ENCODE measurements at regions not wholly inside any gene's neighbourhood (a gene's known extent, or its start where the extent isn't known, plus 50 kb on each side); places are given as distances from the start of the nearest gene placed in this dataset.

DNA sequence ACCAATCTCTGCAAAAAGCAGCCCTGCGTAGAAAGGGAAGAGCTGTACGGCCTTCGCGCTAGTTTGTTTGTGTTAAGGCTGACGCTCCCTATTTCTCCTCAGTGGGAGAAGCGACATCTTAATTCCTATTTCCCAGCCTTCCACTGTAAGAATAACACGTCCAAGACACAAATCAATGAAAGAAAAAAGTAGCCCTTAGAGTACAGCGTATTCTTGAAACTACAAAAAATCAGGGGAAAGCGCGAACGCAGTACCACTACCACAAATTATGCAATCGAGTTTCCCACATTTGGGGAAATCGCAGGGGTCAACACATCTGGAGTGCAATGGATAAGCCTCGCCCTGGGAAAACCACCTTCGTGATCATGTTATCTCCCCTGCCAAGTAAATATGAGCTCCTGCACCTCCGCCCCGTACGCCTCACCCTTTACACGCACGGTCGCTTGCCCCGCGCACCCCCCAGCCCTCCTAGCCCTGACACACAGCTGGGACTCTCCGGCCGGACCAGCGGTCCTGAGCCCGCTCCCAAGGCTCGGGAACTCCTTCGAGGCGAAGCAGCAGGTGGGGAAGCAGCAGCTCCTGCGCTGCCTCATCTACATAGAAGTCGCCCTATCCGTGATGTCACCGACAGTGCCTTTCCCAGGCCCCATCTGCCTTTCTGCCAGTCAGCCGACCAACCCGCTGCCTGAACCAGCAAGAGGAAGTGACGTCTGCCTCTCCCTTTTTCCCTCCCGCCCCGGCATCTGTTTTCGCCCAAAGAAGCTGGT lies 94.7 kb downstream of the PPIAL4G start (continued):
- TF ChIP-seq JUN (IDR thresholded peaks at IDR 0.05; ENCODE audit: borderline replicate concordance, low read depth, low read length) (no peak; the same call in 1 of the 2 replicates), JUN (CRISPR knock-in tag; IDR thresholded peaks at IDR 0.05; ENCODE audit: borderline replicate concordance) (no peak), POLR3G (IDR thresholded peaks at IDR 0.05; ENCODE audit: extremely low read depth, insufficient read length, insufficient replicate concordance) (no peak), NCOA4 (IDR thresholded peaks at IDR 0.05; ENCODE audit: partially characterized antibody) (peak; percentile 74), NR2C2 (CRISPR knock-in tag; IDR thresholded peaks at IDR 0.05) (no peak), NR2C2 (tag; IDR thresholded peaks at IDR 0.05) (peak; percentile 70), HDAC8 (tag; IDR thresholded peaks at IDR 0.05) (0 out of 2 replicates have a peak, but pooled peaks have one; percentile 26), RFX7 (CRISPR knock-in tag; IDR thresholded peaks at IDR 0.05) (peak; percentile 87; the same call in 1 of the 2 replicates), ZSCAN32 (CRISPR knock-in tag; IDR thresholded peaks at IDR 0.05) (peak; percentile 48; the same call in 1 of the 2 replicates), MYBL2 (IDR thresholded peaks at IDR 0.05; ENCODE audit: low read depth) (no peak), MYBL2 (CRISPR knock-in tag; IDR thresholded peaks at IDR 0.05; ENCODE audit: borderline replicate concordance) (no peak), CHCHD3 (CRISPR knock-in tag; IDR thresholded peaks at IDR 0.05) (peak; percentile 97), HNRNPK (IDR thresholded peaks at IDR 0.05; ENCODE audit: low read depth, low read length, poor library complexity, severe bottlenecking) (no peak), NR1H2 (CRISPR knock-in tag; IDR thresholded peaks at IDR 0.05) (no peak), ZNF830 (CRISPR knock-in tag; IDR thresholded peaks at IDR 0.05) (peak; percentile 96), LCOR (CRISPR knock-in tag; IDR thresholded peaks at IDR 0.05) (peak; percentile 76; the same call in 1 of the 2 replicates)
- TF ChIP-seq, protein P1, sequence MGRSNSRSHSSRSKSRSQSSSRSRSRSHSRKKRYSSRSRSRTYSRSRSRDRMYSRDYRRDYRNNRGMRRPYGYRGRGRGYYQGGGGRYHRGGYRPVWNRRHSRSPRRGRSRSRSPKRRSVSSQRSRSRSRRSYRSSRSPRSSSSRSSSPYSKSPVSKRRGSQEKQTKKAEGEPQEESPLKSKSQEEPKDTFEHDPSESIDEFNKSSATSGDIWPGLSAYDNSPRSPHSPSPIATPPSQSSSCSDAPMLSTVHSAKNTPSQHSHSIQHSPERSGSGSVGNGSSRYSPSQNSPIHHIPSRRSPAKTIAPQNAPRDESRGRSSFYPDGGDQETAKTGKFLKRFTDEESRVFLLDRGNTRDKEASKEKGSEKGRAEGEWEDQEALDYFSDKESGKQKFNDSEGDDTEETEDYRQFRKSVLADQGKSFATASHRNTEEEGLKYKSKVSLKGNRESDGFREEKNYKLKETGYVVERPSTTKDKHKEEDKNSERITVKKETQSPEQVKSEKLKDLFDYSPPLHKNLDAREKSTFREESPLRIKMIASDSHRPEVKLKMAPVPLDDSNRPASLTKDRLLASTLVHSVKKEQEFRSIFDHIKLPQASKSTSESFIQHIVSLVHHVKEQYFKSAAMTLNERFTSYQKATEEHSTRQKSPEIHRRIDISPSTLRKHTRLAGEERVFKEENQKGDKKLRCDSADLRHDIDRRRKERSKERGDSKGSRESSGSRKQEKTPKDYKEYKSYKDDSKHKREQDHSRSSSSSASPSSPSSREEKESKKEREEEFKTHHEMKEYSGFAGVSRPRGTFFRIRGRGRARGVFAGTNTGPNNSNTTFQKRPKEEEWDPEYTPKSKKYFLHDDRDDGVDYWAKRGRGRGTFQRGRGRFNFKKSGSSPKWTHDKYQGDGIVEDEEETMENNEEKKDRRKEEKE (IDR thresholded peaks at IDR 0.05; ENCODE audit: borderline replicate concordance in 1 of 2, control insufficient read depth in 1 of 2, low read depth in 2 of 2, low read length in 1 of 2): peak in 1 of 2 experiments; percentile 99; a peak in 3 of 4 replicates
- TF ChIP-seq, protein P2, sequence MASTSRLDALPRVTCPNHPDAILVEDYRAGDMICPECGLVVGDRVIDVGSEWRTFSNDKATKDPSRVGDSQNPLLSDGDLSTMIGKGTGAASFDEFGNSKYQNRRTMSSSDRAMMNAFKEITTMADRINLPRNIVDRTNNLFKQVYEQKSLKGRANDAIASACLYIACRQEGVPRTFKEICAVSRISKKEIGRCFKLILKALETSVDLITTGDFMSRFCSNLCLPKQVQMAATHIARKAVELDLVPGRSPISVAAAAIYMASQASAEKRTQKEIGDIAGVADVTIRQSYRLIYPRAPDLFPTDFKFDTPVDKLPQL (IDR thresholded peaks at IDR 0.05; ENCODE audit: extremely low read depth, insufficient read length): peak; percentile 93
- TF ChIP-seq, protein P3, sequence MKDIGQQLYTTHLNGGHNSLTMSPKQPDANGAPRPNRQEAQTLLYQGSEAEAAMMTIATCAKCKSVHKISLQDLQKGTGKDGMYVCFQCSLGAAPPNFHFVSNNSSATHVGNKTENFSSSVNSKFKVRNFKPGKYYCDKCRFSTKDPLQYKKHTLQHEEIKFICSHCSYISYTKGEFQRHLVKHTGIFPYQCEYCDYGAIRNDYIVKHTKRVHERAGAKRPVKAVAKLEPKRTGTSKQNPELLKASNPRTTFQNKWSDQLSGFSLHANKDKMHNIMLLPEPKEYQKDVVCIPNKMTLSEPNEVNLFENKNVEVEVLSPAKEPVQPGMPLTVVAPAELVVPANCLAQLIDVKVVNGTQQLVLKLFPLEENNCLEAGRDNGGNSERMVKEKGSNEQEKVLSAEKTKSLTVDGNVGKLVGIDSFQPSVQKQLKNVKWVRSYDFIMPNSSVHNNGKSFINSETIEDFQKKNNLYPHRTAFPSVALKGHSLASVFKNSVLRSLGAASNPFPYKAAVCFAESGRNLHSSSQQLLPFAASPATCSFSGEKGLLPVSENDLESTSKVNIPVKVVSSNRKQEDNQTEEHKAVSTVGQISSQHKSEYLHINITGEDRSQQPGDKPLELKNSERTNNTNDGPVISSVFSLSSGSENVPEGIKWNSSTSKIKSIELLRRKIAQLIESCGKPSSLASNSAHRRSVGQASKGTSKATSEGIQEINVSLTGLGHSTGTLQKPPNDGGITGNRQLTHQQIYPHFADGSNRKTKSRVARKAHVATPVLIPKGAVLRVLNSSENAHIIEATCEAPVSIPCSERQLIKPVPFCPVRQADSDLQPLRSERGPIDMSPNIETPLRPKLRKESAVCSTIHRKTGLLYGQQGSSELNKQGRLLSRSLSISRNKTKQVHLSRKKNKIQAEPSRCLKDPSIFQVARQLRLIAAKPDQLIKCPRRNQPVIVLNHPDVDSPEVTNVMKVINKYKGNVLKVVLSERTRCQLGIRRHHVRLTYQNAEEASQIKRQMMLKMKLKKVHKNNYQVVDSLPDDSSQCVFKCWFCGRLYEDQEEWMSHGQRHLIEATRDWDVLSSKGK (CRISPR knock-in tag; IDR thresholded peaks at IDR 0.05): peak; percentile 80; the same call in 1 of the 2 replicates
- TF ChIP-seq, protein P4, sequence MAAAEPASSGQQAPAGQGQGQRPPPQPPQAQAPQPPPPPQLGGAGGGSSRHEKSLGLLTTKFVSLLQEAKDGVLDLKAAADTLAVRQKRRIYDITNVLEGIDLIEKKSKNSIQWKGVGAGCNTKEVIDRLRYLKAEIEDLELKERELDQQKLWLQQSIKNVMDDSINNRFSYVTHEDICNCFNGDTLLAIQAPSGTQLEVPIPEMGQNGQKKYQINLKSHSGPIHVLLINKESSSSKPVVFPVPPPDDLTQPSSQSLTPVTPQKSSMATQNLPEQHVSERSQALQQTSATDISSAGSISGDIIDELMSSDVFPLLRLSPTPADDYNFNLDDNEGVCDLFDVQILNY (CRISPR knock-in tag; IDR thresholded peaks at IDR 0.05): no peak

Data from K562 (cell line).